H9 (cell line): ENCODE measurements at regions not wholly inside any gene's neighbourhood (a gene's known extent, or its start where the extent isn't known, plus 50 kb on each side); places are given as distances from the start of the nearest gene placed in this dataset.

Experiments used
- DNase-seq: peaks from one replicate; pipeline ENCODE4 v3.0.0-alpha.2; 2017
- H2AFZ ChIP-seq: one replicate; pipeline ENCODE4 v1.6.1; 2013; ENCODE audit warnings: mild to moderate bottlenecking, low read length, control low read depth, moderate library complexity
- H2AK5ac ChIP-seq: 2 replicates; pipeline ENCODE4 v1.6.1; 2013; ENCODE audit warnings: low read length, control low read depth, mixed read lengths; ENCODE audit not compliant: insufficient read length
- H2BK120ac ChIP-seq: one replicate; pipeline ENCODE4 v1.6.1; 2013; ENCODE audit warnings: low read depth, mild to moderate bottlenecking, low read length, control low read depth, inconsistent platforms; ENCODE audit not compliant: poor library complexity, severe bottlenecking
- H2BK12ac ChIP-seq: 2 replicates; pipeline ENCODE4 v1.6.1; 2013; ENCODE audit warnings: low read length, control low read depth, mixed read lengths, low read depth; ENCODE audit not compliant: insufficient read length
- H2BK15ac ChIP-seq: 2 replicates; pipeline ENCODE4 v1.6.1; 2013; ENCODE audit warnings: low read depth, low read length, control low read depth
- H2BK20ac ChIP-seq: one replicate; pipeline ENCODE4 v1.6.1; 2013; ENCODE audit warnings: low read depth, mild to moderate bottlenecking, low read length, control low read depth, inconsistent platforms; ENCODE audit not compliant: poor library complexity, severe bottlenecking
- H2BK5ac ChIP-seq: 2 replicates; pipeline ENCODE4 v1.6.1; 2013; ENCODE audit warnings: low read length, control low read depth, mixed read lengths; ENCODE audit not compliant: insufficient read length
- H3K14ac ChIP-seq: 2 replicates; pipeline ENCODE4 v1.6.1; 2013; ENCODE audit warnings: low read length, control low read depth; ENCODE audit not compliant: insufficient read depth
- H3K18ac ChIP-seq: 2 replicates; pipeline ENCODE4 v1.6.1; 2013; ENCODE audit warnings: low read depth, mild to moderate bottlenecking, mixed read lengths, low read length, control low read depth; ENCODE audit not compliant: insufficient read length
- H3K23ac ChIP-seq: 2 replicates; pipeline ENCODE4 v1.6.1; 2013; ENCODE audit warnings: low read length, control low read depth, mixed read lengths, low read depth; ENCODE audit not compliant: insufficient read length
- H3K23me2 ChIP-seq: 2 replicates; pipeline ENCODE4 v1.6.1; 2013; ENCODE audit warnings: low read depth, mild to moderate bottlenecking, mixed read lengths, low read length, control low read depth; ENCODE audit not compliant: insufficient read length, poor library complexity, severe bottlenecking
- H3K27ac ChIP-seq: 2 replicates; pipeline ENCODE4 v1.5.1; 2013; ENCODE audit warnings: low read length, control low read depth, mixed read lengths, low read depth; ENCODE audit not compliant: insufficient read length
- H3K27me3 ChIP-seq: 2 replicates; pipeline ENCODE4 v1.6.1; 2013; ENCODE audit warnings: low read length, control low read depth, inconsistent platforms; ENCODE audit not compliant: insufficient read depth
- H3K4ac ChIP-seq: 2 replicates; pipeline ENCODE4 v1.6.1; 2013; ENCODE audit warnings: low read depth, mild to moderate bottlenecking, control low read depth, inconsistent platforms, low read length, moderate library complexity
- H3K4me1 ChIP-seq: 2 replicates; pipeline ENCODE4 v1.6.1; 2013; ENCODE audit warnings: low read length, control low read depth, inconsistent platforms; ENCODE audit not compliant: insufficient read depth
- H3K4me2 ChIP-seq: 2 replicates; pipeline ENCODE4 v1.6.1; 2013; ENCODE audit warnings: low read length, control low read depth, mixed read lengths; ENCODE audit not compliant: insufficient read length, insufficient read depth
- H3K56ac ChIP-seq: 2 replicates; pipeline ENCODE4 v1.6.1; 2013; ENCODE audit warnings: low read depth, mild to moderate bottlenecking, mixed read lengths, low read length, control low read depth; ENCODE audit not compliant: insufficient read length
- H3K79me1 ChIP-seq: 2 replicates; pipeline ENCODE4 v1.6.1; 2013; ENCODE audit warnings: low read depth, mild to moderate bottlenecking, moderate library complexity, low read length, control low read depth, inconsistent platforms; ENCODE audit not compliant: insufficient read depth, poor library complexity, severe bottlenecking
- H3K79me2 ChIP-seq: 2 replicates; pipeline ENCODE4 v1.6.1; 2013; ENCODE audit warnings: low read length, control low read depth, inconsistent platforms; ENCODE audit not compliant: insufficient read depth
- H3K9ac ChIP-seq: 2 replicates; pipeline ENCODE4 v1.6.1; 2013; ENCODE audit warnings: low read length, control low read depth, mixed read lengths; ENCODE audit not compliant: insufficient read length; ENCODE audit errors: extremely low read depth
- H3K9me3 ChIP-seq: one replicate; pipeline ENCODE4 v1.6.1; 2013; ENCODE audit warnings: low read depth, low read length, inconsistent platforms; ENCODE audit not compliant: control insufficient read depth
- H3T11ph ChIP-seq: one replicate; pipeline ENCODE4 v1.6.1; 2013; ENCODE audit warnings: mild to moderate bottlenecking, low read length, control low read depth, inconsistent platforms
- H4K20me1 ChIP-seq: one replicate; pipeline ENCODE4 v1.6.1; 2013; ENCODE audit not compliant: control insufficient read depth, insufficient read length, insufficient read depth
- H4K5ac ChIP-seq: 2 replicates; pipeline ENCODE4 v1.6.1; 2013; ENCODE audit warnings: low read depth, mild to moderate bottlenecking, mixed read lengths, low read length, control low read depth; ENCODE audit not compliant: insufficient read length
- H4K8ac ChIP-seq: replicated peaks from 2 replicates; pipeline ENCODE4 v1.6.1; 2013; ENCODE audit warnings: low read length, control low read depth, mixed read lengths, low read depth; ENCODE audit not compliant: insufficient read length
- H4K91ac ChIP-seq: 2 replicates; pipeline ENCODE4 v1.6.1; 2013; ENCODE audit warnings: low read depth, mild to moderate bottlenecking, moderate library complexity, mixed read lengths, low read length, control low read depth; ENCODE audit not compliant: insufficient read length
- H3K27ac Mint-ChIP-seq, 3 experiments: 2 replicates in 2 of 3; 3 replicates in 1 of 3; pipeline ENCODE4 v1.8.0; 2020 to 2021; ENCODE audit warnings: mixed read lengths in 3 of 3, mild to moderate bottlenecking in 1 of 3, moderate library complexity in 1 of 3
- H3K27me3 Mint-ChIP-seq: 2 replicates; pipeline ENCODE4 v1.8.0; 2021; ENCODE audit warnings: low read depth, mild to moderate bottlenecking, moderate library complexity, mixed read lengths
- H3K36me3 Mint-ChIP-seq, 3 experiments: 2 replicates in 2 of 3; 3 replicates in 1 of 3; pipeline ENCODE4 v1.8.0; 2020 to 2021; ENCODE audit warnings: low read depth in 3 of 3, mixed read lengths in 3 of 3; ENCODE audit not compliant: insufficient read depth in 1 of 3
- H3K4me1 Mint-ChIP-seq, 2 experiments: 2 replicates each; pipeline ENCODE4 v1.8.0; 2020; ENCODE audit warnings: mixed read lengths in 2 of 2
- H3K4me3 Mint-ChIP-seq, 2 experiments: 2 replicates in 1 of 2; 3 replicates in 1 of 2; pipeline ENCODE4 v1.8.0; 2020 to 2021; ENCODE audit warnings: mild to moderate bottlenecking in 2 of 2, mixed read lengths in 2 of 2, moderate library complexity in 1 of 2
- H3K9me3 Mint-ChIP-seq, 2 experiments: 2 replicates in 1 of 2; 3 replicates in 1 of 2; pipeline ENCODE4 v1.8.0; 2020; ENCODE audit warnings: mild to moderate bottlenecking in 2 of 2, mixed read lengths in 2 of 2, moderate library complexity in 1 of 2
- WGBS: extraction: QIAGEN DNeasy Blood & Tissue Kit; methylation state at CpG from one replicate; pipeline ENCODE4 v1.1.7; 2013; ENCODE audit warnings: missing lambda C conversion rate, low lambda C conversion rate, mixed read lengths; ENCODE audit not compliant: insufficient read length; ENCODE audit errors: extremely low coverage; 5-methylcytosine and 5-hydroxymethylcytosine counted together
- TF ChIP-seq, protein P1 (sequence below): fragments of 200-600 bp; sonication (generic); conservative IDR thresholded peaks from 3 replicates; pipeline ENCODE4 v1.8.0; 2021; ENCODE audit warnings: antibody characterized with exemption, mild to moderate bottlenecking

DNA sequence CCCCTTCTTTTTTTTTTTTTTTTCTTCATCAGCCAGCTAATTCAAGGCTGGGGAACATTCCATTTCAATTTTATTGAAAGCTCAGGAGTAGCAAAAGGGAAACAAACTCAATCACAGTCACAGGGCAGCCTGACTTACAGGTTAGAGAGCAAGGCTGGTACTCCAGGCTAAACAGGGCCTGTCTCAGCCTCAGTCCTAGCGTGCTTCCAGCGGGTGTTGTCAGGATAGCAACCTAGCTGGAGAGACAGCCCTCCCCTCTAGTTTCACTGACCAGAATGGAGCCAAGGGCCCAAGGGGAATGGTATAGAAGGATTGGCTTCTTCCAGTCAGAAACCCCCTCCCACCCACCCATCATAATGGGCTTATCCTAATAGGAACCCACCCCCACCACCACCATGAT is 132.9 kb downstream of the PXDC1 start:
- Histone ChIP-seq H3K9me3 (no peaks in the 10 kb centered on the region), H4K20me1 (no peaks in the 10 kb centered on the region), H3K4me1 (peaks cover under 1% of the 10 kb centered on the region; the same call in 1 of the 2 replicates), H2BK12ac (no peak overlapping the region), H3K9ac (no peak overlapping the region), H2BK120ac (no peak overlapping the region), H2AFZ (no peak overlapping the region), H3K4ac (no peak overlapping the region), H3K79me2 (no peaks in the 10 kb centered on the region), H4K8ac (no peak overlapping the region), H2AK5ac (no peak overlapping the region), H2BK5ac (no peak overlapping the region), H3K23ac (no peak overlapping the region), H3K4me2 (no peak overlapping the region), H3K18ac (no peak overlapping the region), H4K91ac (no peak overlapping the region), H4K5ac (no peak overlapping the region), H2BK15ac (no peak overlapping the region), H3K23me2 (no peaks in the 10 kb centered on the region), H3K14ac (no peak overlapping the region), H3K56ac (no peak overlapping the region), H3K27me3 (no peaks in the 10 kb centered on the region), H3K79me1 (no peaks in the 10 kb centered on the region), H3T11ph (no peak overlapping the region), H2BK20ac (no peak overlapping the region), H3K27ac (no peak overlapping the region)
- H3K4me3 Mint-ChIP-seq, result no peak overlapping the region
- TF ChIP-seq, protein P1, sequence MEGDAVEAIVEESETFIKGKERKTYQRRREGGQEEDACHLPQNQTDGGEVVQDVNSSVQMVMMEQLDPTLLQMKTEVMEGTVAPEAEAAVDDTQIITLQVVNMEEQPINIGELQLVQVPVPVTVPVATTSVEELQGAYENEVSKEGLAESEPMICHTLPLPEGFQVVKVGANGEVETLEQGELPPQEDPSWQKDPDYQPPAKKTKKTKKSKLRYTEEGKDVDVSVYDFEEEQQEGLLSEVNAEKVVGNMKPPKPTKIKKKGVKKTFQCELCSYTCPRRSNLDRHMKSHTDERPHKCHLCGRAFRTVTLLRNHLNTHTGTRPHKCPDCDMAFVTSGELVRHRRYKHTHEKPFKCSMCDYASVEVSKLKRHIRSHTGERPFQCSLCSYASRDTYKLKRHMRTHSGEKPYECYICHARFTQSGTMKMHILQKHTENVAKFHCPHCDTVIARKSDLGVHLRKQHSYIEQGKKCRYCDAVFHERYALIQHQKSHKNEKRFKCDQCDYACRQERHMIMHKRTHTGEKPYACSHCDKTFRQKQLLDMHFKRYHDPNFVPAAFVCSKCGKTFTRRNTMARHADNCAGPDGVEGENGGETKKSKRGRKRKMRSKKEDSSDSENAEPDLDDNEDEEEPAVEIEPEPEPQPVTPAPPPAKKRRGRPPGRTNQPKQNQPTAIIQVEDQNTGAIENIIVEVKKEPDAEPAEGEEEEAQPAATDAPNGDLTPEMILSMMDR, result no peak
- H3K9me3 Mint-ChIP-seq, result no peaks in the 10 kb centered on the region
- WGBS, result no CpG with 5 or more reads among the region's 2 CpGs
- H3K27ac Mint-ChIP-seq, result no peak overlapping the region
- no peak for DNase-seq
- H3K4me1 Mint-ChIP-seq, result peaks cover 4% of the 10 kb centered on the region in 2 experiments
- peaks cover 19% of the 10 kb centered on the region for H3K27me3 Mint-ChIP-seq
- 0 out of 7 replicates have a peak, but pooled peaks cover 0 to 4% (median 0%) of the 10 kb centered on the region in 3 experiments for H3K36me3 Mint-ChIP-seq
